Endothelial cell of umbilical vein (primary cell): ENCODE measurements at regions not wholly inside any gene's neighbourhood (a gene's known extent, or its start where the extent isn't known, plus 50 kb on each side); places are given as distances from the start of the nearest gene placed in this dataset.

Experiments
- EZH2 ChIP-seq: IDR thresholded peaks from 2 replicates; pipeline ENCODE4 v1.6.1; 2012; ENCODE audit warnings: borderline replicate concordance, low read depth, mild to moderate bottlenecking, moderate library complexity, low read length, inconsistent platforms; ENCODE audit not compliant: severe bottlenecking
- JUN ChIP-seq: IDR thresholded peaks from 2 replicates; pipeline ENCODE4 v1.6.1; 2011; ENCODE audit warnings: borderline replicate concordance, low read depth; ENCODE audit not compliant: insufficient read length, insufficient read depth
- TF ChIP-seq, protein P1 (sequence below), 2 donors: IDR thresholded peaks; 1 replicate in 1 of 2; 2 replicates in 1 of 2; pipeline ENCODE4 v1.5.1; 2011; ENCODE audit warnings: low read length in 2 of 2, mild to moderate bottlenecking in 2 of 2, moderate library complexity in 2 of 2, control low read depth in 1 of 2, inconsistent platforms in 1 of 2, low read depth in 1 of 2; ENCODE audit not compliant: insufficient read depth in 1 of 2; ENCODE audit errors: extremely low read depth in 1 of 2

DNA sequence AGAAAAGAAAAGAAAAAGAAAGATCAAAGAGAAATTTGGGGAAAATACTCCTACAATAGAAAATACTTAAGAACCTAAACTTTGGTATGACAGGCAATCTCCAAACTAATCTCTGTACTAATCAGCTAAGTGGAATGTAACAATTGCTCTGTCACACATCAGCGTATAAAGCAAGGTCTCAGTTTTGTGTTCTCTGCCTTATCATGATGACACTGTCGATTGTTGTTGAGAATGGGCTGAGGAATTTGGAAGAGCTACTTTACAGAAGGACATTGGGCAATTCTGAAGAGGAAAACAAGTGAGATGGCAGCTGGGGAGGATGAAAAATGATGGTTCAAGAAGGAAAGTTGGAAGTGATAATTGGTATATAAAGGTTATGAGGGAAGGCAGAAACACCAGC, 486.0 kb upstream of the HTR2C start:
- TF ChIP-seq, protein P1, sequence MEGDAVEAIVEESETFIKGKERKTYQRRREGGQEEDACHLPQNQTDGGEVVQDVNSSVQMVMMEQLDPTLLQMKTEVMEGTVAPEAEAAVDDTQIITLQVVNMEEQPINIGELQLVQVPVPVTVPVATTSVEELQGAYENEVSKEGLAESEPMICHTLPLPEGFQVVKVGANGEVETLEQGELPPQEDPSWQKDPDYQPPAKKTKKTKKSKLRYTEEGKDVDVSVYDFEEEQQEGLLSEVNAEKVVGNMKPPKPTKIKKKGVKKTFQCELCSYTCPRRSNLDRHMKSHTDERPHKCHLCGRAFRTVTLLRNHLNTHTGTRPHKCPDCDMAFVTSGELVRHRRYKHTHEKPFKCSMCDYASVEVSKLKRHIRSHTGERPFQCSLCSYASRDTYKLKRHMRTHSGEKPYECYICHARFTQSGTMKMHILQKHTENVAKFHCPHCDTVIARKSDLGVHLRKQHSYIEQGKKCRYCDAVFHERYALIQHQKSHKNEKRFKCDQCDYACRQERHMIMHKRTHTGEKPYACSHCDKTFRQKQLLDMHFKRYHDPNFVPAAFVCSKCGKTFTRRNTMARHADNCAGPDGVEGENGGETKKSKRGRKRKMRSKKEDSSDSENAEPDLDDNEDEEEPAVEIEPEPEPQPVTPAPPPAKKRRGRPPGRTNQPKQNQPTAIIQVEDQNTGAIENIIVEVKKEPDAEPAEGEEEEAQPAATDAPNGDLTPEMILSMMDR (IDR thresholded peaks at IDR 0.05; ENCODE audit: extremely low read depth in 1 of 2, insufficient read depth in 1 of 2, low read depth in 1 of 2, low read length in 2 of 2): no peak
- no peak for TF ChIP-seq JUN
- TF ChIP-seq EZH2: no peak
